Neural progenitor cell (in vitro differentiated cells): ENCODE measurements at regions not wholly inside any gene's neighbourhood (a gene's known extent, or its start where the extent isn't known, plus 50 kb on each side); places are given as distances from the start of the nearest gene placed in this dataset.

Experiments
- EZH2 ChIP-seq: fragments of 200-600 bp; sonication (generic); IDR thresholded peaks from 2 replicates; pipeline ENCODE4 v1.6.1; 2017; ENCODE audit warnings: antibody characterized with exemption, mild to moderate bottlenecking, moderate library complexity
- EZH2phosphoT487 ChIP-seq: fragments of 200-600 bp; sonication (generic); IDR thresholded peaks from 2 replicates; pipeline ENCODE4 v1.6.1; 2017; ENCODE audit warnings: antibody characterized with exemption
- TF ChIP-seq, protein P1 (sequence below): fragments of 200-600 bp; sonication (generic); IDR thresholded peaks from 2 replicates; pipeline ENCODE4 v1.5.1; 2017; ENCODE audit warnings: antibody characterized with exemption, mild to moderate bottlenecking

DNA sequence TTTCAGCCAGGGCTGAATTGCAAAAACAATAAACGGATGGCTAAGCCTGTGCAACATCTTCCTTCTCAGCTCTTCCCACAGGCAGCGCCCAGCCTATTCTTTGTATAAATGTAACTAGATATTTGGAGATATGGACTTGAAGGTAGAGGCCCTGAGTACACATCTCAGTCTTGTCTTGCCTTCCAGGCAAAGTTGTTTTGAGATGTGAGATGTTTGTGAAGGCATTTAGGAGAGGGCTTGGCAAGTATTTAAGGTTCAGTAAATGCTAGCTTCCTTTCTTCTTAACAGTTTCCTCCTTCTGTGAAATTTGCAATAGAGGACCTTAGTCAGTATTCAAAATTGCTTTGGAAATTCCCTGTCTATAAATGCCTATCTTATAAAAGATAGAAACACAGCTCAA lies 228.8 kb downstream of the NR2F1-AS1 start:
- TF ChIP-seq, protein P1, sequence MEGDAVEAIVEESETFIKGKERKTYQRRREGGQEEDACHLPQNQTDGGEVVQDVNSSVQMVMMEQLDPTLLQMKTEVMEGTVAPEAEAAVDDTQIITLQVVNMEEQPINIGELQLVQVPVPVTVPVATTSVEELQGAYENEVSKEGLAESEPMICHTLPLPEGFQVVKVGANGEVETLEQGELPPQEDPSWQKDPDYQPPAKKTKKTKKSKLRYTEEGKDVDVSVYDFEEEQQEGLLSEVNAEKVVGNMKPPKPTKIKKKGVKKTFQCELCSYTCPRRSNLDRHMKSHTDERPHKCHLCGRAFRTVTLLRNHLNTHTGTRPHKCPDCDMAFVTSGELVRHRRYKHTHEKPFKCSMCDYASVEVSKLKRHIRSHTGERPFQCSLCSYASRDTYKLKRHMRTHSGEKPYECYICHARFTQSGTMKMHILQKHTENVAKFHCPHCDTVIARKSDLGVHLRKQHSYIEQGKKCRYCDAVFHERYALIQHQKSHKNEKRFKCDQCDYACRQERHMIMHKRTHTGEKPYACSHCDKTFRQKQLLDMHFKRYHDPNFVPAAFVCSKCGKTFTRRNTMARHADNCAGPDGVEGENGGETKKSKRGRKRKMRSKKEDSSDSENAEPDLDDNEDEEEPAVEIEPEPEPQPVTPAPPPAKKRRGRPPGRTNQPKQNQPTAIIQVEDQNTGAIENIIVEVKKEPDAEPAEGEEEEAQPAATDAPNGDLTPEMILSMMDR: no peak
- TF ChIP-seq EZH2phosphoT487: no peak
- TF ChIP-seq EZH2: no peak
